Muscle of back (tissue), 3 donors: ENCODE measurements at regions not wholly inside any gene's neighbourhood (a gene's known extent, or its start where the extent isn't known, plus 50 kb on each side); places are given as distances from the start of the nearest gene placed in this dataset.
A peak's percentile ranks its signal among the peaks of the same experiment; 100 is the strongest.

Experiments used
- DNase-seq, 3 donors: peaks; one replicate each; pipeline versions ENCODE4 v3.0.0 to v3.0.0-alpha.2; 2013

GRCh38 chr12:4025181-4026019, 152.2 kb upstream of the PARP11 start:
- peak in 1 of 3 donors; percentile 72 for DNase-seq

DNA sequence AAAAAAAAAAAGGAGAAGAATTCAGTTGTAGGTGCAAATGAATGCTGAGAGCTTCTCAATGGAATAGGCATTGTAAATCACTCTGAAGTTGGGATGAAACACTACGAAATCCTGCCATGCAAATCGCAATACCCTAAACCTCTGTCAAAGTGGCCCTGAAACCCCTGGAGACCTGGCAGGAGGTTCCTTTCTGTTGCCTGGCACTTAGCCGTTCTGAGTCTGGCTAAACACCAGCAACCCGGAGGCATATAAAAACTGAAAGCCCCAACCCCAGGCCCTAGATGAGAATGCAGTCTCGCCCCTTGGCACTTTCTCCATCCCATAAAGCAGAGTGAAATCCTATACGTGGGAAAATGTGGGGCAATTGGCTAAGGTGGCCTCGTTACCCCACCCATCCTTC, 151.5 kb upstream of the PARP11 start:
- DNase-seq, result no peak

DNA sequence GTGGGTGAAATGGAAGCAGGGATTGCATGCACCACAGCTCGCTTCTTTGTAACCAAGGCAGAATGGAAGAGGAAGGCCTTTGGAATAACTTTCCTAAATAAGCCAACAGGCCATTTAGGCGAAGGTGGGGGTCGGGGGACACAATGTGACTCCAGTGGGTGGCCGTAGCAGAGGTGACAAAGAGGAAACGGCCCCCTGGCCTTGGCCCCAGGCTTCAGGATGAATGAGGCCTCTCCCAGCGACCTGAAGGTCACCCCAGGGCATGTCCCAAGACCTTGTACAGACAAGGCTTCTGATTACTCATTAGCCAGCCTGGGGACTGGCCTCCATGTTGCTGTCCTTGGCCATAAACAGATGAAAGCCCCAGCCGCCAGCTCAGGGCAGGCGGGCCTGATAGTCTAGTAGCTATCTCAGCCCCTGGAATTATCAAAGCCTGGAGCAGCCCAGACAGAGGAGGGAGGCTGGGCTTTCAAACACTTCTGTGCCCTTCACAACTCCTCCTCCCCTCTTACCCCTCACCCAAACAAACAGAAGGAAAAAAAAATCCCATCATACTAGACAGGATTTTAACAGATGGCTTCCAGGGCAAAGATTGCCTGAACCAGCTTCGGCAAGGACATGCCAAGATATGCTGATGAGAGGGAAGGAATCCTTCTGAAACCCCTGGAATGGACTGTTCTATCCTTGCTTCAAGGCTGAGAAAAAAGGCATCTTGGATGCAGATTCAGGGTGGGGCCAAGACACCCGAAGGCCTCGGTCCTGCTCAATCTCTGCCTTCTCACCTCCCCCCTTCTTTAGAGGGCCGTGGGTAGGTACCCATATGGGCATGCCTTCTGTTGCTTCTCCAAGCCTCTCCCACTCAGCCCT, 142.3 kb upstream of the PARP11 start:
- no peak for DNase-seq

GRCh38 chr12:4014858-4015224, 141.6 kb upstream of the PARP11 start:
- DNase-seq, result no peak

GRCh38 chr12:4014444-4014843, 141.2 kb upstream of the PARP11 start:
- no peak for DNase-seq

GRCh38 chr12:4012977-4013968, 140.1 kb upstream of the PARP11 start:
- DNase-seq, result no peak

GRCh38 chr12:4012073-4012472, 138.9 kb upstream of the PARP11 start:
- DNase-seq, result no peak

DNA sequence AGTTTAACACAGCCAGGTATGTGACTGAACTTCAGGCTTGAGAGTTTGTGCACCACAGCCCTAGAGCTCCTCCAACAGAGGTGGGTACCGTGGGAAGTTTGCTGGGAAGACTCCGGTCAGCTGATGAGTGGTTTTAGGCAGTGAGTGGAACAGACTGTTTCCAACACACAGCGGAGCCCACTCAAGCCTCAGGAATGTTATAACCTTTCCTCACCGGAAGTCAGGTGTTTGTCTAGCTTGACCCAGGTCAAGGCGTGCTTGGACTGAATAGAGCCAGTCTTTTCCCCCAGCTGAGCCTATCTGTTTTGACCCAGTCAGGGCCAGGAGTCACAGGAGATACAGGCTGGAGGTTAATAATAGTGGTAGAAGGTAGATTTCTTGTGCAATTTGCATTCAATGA, 138.4 kb upstream of the PARP11 start:
- no peak for DNase-seq

DNA sequence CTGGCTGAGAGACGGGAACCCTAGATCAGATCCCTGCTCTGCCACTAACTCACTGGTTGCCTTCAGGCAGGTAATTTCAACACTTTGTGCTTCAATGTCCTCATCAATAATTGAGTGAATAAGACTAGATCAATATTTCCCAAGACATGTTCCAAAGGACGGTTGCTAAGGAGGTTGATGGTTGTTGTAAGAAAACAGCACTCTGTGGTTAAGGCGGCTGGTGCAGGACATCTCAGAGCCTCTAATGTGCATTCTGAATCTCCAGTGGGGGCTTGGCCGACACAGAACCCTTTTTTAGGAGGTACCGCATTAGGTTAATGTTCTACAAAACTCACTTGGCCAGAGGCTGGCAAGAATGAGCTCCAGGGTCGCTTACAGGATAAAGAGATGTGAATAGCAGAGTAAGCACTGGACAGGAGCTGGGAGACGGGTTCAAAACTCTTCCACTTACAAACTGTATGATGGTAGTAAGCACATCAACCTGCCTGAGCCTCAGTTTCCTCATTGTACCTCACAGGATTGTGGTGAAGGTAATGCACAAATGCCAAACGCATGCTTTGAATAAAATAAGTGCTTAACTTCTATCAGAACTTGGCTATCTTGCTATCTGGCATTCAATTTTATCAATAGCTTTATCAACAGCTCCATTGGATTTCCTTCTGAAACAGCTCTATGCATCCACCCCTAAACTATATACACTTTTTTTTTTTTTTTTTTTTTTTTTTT, 136.9 kb upstream of the PARP11 start:
- no peak for DNase-seq

- no peak for DNase-seq
Observed at GRCh38 chr12:4006743-4007142, 133.5 kb upstream of the PARP11 start.

- peak; percentile 20 to 44 (median 28) for DNase-seq
Observed at GRCh38 chr12:4005851-4006430, 132.7 kb upstream of the PARP11 start.

- DNase-seq, result peak in 2 of 3 donors; percentile 27 to 54
Observed at GRCh38 chr12:4003576-4003975, 130.4 kb upstream of the PARP11 start.

DNA sequence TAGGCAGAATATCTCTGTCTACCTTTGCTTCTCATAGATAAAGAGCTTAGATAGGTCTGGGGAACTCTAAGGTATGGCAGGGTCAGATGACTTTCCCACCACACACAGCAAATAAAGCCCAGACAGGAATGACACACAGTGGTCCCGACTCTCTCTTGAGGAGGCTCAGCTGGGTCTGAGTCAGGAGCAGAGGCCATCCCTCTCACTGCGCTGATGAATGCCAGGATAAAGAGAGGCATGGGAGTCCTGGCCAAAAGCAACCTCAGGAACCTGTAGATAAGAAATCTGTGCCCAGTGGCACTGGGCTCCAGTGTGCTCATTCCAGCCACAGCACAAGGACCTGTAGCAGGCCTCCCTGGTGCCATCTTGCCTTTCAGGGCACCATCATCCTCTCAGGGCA, 129.4 kb upstream of the PARP11 start:
- DNase-seq, result no peak

GRCh38 chr12:4001841-4002240, 128.6 kb upstream of the PARP11 start:
- no peak for DNase-seq

GRCh38 chr12:4001031-4001430, 127.8 kb upstream of the PARP11 start:
- no peak for DNase-seq

GRCh38 chr12:3999904-4000303, 126.7 kb upstream of the PARP11 start:
- no peak for DNase-seq

- peak in 2 of 3 donors; percentile 21 to 43 for DNase-seq
Observed at GRCh38 chr12:3998968-3999792, 126.0 kb upstream of the PARP11 start.

DNA sequence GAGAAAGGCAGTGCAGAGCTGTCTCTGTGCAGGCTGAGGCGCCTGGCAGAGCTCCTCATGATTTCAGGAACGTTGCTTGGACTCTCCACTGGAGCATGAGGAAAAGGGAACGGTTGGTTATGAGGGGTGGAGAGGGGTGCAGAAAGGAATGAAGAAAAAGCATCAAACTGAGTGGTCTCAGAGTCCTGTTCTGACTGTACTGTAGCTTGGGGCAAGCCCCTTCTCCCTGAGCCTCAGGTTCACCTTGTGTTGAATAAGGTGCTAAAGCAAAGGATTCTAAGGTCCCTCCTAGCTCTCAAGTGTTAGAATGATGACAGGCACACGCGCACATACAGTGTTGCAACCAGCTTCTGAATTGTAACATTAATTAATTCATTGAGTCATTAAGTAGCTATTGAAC, 125.2 kb upstream of the PARP11 start:
- DNase-seq, result no peak

DNA sequence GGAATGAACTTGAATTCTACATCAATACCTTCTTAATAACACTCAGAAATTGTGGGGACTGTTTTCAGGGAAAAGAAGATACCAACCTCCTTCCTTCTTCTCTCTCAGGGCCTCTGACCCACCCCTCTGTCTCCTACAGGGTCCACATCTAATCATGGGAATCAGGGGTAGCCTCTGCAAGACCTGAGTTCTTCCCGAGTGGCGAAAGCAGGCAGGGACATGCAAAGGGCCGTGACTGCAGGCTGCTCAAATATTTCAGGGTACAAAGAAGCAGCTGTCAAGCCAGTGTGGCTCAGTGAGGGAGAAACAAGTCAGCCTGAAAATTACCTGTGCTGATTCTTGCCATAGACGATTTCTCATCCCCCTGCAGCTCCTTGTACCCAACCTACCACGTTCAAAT, 123.1 kb upstream of the PARP11 start:
- DNase-seq, result no peak

DNA sequence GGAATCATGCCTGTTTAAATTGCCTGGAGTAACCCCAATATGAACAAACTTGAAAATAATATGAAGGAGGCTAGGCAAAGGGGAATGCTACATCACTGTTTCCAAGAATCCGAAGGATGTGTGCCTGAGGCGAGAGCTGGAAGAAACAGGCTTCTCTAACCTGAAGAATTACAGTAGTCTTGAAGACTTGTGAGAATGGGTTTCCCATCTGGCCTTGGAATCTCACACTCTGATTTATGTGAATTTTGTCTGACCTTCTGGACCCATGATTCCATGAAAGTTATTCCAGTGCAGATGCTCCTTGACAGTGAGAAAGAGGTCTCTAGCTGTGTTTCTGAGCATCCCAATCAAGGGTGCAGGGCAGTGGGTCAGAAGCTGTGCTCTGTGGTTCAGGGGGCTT, 122.1 kb upstream of the PARP11 start:
- DNase-seq, result peak in 1 of 3 donors; percentile 43
